Neural progenitor cell (in vitro differentiated cells): ENCODE measurements at regions not wholly inside any gene's neighbourhood (a gene's known extent, or its start where the extent isn't known, plus 50 kb on each side); places are given as distances from the start of the nearest gene placed in this dataset.

ENCODE experiments used
- EZH2 ChIP-seq: fragments of 200-600 bp; sonication (generic); IDR thresholded peaks from 2 replicates; pipeline ENCODE4 v1.6.1; 2017; ENCODE audit warnings: antibody characterized with exemption, mild to moderate bottlenecking, moderate library complexity
- TF ChIP-seq, protein P1 (sequence below): fragments of 200-600 bp; sonication (generic); IDR thresholded peaks from 2 replicates; pipeline ENCODE4 v1.5.1; 2017; ENCODE audit warnings: antibody characterized with exemption, mild to moderate bottlenecking

DNA sequence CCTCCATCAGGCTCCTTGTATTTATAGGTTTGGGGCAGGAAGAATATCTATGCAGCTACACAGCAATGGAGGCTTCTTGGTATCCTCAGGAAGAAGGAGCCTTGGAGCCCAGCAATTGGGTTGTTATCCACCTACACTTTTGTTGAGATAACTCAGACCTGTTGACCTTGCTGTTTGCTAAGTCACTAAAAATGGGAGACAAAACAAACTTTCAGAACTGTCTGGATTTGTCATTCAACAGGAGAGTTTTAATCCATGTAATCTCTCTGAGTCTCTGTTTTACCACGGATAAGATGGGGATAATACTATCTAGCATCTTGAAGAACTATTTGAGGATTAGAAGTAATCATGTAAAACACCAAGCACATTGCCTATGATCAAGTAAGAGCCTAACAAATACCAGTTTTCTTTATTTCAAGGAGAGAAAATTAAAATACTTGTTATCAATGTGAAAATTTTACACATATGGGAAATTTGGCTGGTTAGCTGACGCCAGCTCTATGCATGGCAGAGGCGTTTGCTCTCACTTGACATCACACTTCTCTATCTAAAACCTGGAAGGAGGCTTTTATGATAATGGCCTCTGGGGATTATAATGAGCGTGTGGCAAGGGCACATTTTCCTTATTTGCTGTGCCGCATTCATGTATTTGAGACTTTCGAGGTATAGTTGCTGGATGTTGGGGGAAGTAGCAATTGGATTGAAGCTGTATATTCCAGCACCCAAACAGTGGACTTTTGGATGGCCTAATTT lies 215.6 kb downstream of the PDCD6IP start:
- no peak for TF ChIP-seq EZH2
- TF ChIP-seq, protein P1, sequence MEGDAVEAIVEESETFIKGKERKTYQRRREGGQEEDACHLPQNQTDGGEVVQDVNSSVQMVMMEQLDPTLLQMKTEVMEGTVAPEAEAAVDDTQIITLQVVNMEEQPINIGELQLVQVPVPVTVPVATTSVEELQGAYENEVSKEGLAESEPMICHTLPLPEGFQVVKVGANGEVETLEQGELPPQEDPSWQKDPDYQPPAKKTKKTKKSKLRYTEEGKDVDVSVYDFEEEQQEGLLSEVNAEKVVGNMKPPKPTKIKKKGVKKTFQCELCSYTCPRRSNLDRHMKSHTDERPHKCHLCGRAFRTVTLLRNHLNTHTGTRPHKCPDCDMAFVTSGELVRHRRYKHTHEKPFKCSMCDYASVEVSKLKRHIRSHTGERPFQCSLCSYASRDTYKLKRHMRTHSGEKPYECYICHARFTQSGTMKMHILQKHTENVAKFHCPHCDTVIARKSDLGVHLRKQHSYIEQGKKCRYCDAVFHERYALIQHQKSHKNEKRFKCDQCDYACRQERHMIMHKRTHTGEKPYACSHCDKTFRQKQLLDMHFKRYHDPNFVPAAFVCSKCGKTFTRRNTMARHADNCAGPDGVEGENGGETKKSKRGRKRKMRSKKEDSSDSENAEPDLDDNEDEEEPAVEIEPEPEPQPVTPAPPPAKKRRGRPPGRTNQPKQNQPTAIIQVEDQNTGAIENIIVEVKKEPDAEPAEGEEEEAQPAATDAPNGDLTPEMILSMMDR = no peak
